ENCODE measurements at regions not wholly inside any gene's neighbourhood (a gene's known extent, or its start where the extent isn't known, plus 50 kb on each side); places are given as distances from the start of the nearest gene placed in this dataset.

DNA sequence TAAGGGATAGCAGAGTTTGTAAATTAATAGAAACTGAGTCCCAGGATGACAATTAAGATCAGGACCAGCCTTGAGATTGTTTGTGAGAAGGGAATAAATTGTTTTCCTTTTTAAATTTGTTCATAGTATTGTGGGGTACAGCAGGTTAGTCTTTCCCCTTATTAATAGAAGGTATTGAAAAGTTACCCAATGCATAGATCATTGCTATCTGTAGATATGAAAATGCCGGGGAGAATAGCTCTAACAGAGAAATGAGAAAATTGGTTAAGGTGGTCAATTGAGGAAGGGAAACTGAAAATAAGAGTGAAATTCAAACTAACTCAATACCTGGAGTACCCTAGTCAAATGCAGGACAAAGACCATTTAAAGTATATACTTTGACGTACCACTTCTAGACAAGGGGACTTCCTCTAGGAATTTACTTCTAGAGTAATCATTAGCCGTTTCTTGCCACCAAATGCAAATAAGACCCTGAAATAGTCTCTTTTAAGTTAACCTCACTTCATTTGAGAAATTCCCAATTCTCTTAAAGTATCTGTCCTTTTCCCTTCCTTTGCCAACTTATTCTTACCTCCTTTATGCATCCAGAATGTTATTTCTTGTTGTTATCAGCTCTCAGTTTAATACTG is 1224.4 kb upstream of the LRRTM1 start:
- TF ChIP-seq EZH2 (IDR thresholded peaks at IDR 0.05; ENCODE audit: low read length, missing control alignments): no peak
- TF ChIP-seq, protein P1, sequence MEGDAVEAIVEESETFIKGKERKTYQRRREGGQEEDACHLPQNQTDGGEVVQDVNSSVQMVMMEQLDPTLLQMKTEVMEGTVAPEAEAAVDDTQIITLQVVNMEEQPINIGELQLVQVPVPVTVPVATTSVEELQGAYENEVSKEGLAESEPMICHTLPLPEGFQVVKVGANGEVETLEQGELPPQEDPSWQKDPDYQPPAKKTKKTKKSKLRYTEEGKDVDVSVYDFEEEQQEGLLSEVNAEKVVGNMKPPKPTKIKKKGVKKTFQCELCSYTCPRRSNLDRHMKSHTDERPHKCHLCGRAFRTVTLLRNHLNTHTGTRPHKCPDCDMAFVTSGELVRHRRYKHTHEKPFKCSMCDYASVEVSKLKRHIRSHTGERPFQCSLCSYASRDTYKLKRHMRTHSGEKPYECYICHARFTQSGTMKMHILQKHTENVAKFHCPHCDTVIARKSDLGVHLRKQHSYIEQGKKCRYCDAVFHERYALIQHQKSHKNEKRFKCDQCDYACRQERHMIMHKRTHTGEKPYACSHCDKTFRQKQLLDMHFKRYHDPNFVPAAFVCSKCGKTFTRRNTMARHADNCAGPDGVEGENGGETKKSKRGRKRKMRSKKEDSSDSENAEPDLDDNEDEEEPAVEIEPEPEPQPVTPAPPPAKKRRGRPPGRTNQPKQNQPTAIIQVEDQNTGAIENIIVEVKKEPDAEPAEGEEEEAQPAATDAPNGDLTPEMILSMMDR (conservative IDR thresholded peaks at IDR 0.05 in 1 of 2, IDR thresholded peaks at IDR 0.05 in 1 of 2; ENCODE audit: low read depth in 1 of 2, low read length in 2 of 2): no peak

Data from fibroblast of lung (primary cell).